RCC 7860 (cell line): ENCODE measurements at regions not wholly inside any gene's neighbourhood (a gene's known extent, or its start where the extent isn't known, plus 50 kb on each side); places are given as distances from the start of the nearest gene placed in this dataset.

ENCODE experiments used
- DNase-seq: peaks from one replicate; pipeline ENCODE4 v3.0.0-alpha.2; 2015; ENCODE audit warnings: low spot score
- FAIRE-seq: peaks from 2 replicates; lab custom pipeline; 2012; peaks lifted over from hg19 to GRCh38; lab: Jason Lieb, UNC

- FAIRE-seq (no peak), DNase-seq (no peak)
These were observed 100.9 kb upstream of the ARHGEF3 start for GRCh38 chr3:56902468-56903160.

DNA sequence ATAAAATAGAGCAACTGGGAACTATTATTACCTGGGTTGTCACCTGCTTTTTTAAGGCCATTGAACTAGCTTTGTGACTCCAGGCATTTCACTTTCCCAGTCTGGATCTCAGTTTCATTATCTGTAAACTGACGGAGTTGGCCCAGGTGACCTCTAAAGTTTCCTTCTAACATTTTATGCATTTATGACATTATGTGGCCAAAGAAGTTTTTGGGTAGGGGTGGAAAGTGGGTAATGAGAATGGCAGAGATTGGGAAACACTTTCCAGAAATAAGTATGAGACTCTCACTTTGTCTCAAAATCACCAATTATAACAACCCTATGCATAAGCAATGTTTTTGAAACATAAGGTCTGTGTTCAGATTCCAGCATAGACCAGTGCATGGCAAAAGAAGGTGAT, 99.1 kb upstream of the ARHGEF3 start:
- FAIRE-seq = no peak
- DNase-seq = no peak

DNA sequence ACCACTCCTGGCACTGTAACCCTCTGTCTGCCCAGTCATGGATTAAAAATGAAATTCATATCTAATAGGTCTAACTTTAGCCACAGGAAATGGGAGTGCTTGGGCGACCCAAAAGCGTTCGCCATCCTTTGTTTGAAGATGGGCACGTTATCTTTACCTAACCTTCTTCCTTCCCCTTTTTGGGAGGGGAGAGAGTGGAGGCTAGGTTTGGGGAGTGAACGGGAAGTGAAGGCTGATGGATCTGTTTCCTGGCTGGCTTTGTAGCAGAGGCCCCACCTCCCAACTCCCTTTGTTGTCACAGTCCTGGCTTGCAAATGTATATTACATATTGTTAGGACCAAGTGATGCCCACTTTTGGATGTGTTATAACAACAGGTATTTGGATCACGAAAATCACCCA, 98.1 kb upstream of the ARHGEF3 start:
- no peak for DNase-seq
- no peak for FAIRE-seq

DNA sequence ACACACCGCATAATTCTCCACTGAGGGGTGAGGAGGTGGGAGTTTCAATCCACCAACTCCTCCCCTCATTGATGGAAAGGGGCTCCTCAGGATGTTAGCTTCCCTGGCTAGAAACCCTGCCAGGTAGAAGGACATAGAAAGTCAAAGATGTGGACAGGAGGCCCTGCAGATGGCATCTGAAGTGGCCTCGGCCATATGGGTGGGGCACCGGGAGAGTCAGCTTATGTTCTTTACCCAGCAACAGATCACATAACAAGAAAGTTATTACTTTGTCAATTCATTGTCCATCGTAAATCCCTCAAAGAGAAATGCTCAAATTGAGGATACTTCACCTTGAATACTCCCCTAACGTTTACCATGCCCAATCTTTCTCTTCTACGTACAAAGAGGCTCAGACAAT, 97.3 kb upstream of the ARHGEF3 start:
- FAIRE-seq = no peak
- no peak for DNase-seq

GRCh38 chr3:56896357-56896756, 94.6 kb upstream of the ARHGEF3 start:
- no peak for FAIRE-seq
- DNase-seq = no peak

- no peak for DNase-seq
- no peak for FAIRE-seq
These were observed 93.2 kb upstream of the ARHGEF3 start for GRCh38 chr3:56894881-56895431.

DNA sequence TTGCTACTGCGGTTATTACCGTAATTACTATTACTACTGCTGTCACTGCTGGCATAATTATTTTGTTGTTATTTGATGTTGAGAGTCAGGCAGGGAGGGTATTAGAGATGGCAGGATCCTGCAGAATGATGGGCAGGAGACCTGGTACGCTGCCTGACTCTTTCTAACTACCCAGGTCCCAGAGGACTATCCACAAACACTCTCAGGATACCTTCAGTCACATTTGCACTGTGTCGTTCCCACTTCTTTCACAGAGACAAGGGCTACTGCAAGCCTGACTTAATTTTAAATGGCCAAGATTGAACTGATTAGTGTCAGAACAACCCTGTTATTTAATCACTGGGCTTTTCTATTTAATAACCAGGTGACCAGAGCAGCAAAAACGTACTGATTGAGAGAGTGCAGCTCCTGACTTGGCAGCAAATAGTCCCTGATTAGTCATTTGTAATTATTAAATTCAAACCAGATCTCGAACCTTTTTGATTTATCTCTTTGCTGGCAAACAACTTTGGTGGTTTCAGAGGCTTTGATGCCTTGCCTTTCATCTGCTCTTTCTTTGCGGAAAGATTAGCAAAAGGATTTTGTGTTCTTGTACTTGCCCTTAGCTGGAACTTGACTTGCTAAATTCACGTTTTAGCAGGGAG, 88.8 kb upstream of the ARHGEF3 start:
- FAIRE-seq (no peak), DNase-seq (no peak)

GRCh38 chr3:56889131-56889530, 87.4 kb upstream of the ARHGEF3 start:
- DNase-seq = no peak
- no peak for FAIRE-seq

DNA sequence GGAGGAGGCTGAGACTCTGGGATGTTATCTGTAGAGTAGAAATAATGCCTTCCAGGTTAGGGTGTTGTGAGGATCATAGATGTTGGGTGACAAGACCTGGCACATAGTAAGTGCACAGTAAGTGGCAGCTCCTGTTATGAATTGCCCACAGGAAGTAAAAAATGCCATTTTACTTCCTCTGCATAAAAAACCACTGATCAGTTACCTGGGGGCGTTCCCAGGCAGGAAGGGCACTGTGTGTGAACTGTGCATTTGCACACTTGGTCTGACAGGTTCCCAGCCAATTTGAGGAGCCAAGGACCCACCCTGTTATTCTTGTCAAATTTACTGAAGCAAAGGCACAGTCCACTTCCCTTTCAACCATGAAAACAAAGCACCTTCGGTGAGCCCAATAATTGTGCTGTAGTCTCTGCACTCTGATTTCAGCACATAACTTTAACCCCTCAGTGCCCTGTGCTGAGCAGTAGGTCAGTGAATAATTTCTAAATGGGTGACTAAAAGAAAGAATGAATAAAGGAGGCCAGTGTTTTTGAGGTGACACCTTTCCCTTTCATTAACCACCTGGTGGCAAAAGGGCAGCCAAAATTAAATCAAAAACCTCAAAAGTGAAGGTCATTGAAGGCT, 85.8 kb upstream of the ARHGEF3 start:
- FAIRE-seq (no peak), DNase-seq (no peak)

DNA sequence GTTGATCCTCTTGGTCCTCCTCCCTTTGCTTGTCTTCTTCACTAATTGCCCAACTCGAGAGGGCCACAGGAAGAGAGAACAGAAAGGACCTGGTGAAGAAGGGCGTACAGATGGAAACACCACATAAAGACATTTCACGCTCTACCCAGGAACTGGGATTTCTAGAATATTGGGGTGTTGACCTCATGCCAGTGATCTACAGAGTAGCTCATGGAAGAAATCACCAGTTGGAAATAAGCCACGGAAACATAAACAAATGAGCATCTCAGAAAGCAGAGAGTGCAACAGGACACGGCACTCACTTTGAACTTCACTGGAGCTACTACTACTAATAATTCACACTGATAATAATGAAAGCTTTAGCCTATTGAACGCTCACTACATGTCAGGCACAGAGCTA, 84.6 kb upstream of the ARHGEF3 start:
- FAIRE-seq (no peak), DNase-seq (no peak)

DNA sequence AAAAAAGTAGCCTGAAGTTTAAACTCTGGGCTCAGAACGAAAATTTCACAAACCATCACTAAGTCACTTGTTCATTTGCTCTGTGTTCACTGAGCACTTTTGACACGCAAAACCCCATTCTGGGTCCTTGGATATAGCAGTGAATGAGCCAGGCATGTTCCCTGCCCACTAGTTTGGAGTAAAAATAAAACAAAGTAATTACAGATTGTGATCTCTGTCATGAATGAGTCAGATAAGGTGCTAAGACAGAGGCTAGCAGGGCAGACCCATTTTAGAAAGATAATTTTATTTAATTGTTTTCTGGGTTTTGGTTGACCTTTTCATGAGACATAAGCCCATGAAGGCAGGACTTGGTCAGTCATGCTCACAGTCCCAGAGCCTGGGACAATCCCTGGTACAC, 84.1 kb upstream of the ARHGEF3 start:
- DNase-seq (no peak), FAIRE-seq (no peak)

- FAIRE-seq (no peak), DNase-seq (no peak)
These were observed 83.7 kb upstream of the ARHGEF3 start for GRCh38 chr3:56885453-56885852.

DNA sequence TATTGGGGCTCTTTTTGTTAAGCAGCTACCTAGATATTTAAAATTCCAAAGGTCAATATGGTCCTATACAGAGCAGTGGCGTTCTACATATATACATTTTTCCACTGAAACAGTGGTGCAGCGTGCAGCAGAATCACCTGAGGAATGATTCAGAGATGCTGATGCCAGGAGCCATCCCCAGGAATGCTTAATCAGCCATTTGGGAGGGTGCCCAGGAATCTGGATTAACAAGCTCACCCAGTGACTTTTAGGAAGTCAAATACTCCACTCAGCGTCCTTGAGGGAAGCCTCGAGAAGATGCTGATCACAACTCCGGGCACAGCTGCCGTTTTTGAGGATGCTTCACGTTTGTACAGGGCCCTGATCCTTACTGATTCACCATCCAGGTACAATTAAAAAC, 82.6 kb upstream of the ARHGEF3 start:
- no peak for DNase-seq
- FAIRE-seq = no peak

DNA sequence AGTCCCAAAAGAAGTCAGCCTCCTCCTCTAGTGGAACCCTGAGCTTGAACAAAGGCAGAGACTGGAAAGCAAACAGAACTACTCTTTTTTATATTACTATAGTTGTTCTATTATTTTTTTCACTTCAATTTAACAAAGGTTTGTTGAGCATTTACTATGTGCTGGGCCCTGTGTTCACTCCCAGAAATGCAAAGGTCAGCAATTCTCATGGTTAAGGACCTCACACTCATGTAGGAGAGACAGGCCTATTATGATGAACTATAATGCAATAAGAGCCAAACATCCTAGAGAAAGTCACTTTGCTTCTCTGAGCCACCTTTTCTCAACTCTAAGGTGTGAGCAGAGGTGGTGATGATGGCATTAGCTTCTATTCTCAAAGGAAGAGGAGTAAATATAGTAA, 82.1 kb upstream of the ARHGEF3 start:
- FAIRE-seq (no peak), DNase-seq (no peak)

DNA sequence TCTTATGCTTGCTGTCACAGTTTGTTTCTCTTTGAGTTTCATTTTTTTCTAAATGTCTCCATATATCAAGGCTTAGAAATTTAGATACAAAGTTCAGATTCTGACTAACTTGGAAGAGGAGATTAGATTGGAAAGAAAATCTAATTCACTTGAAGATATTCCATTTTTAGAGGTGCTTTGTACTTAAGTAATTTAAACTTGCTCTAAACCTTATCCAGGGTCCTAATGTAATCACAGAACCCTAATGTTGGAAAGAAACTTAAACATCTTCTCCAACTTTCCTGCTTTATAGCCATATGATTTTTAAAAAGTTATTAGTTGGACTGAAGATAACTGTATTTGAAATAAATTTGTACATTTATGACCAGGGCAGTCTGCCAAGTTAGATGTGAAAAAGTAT, 81.1 kb upstream of the ARHGEF3 start:
- DNase-seq = no peak
- no peak for FAIRE-seq

- no peak for DNase-seq
- no peak for FAIRE-seq
These were observed 80.1 kb upstream of the ARHGEF3 start for GRCh38 chr3:56881841-56882240.

DNA sequence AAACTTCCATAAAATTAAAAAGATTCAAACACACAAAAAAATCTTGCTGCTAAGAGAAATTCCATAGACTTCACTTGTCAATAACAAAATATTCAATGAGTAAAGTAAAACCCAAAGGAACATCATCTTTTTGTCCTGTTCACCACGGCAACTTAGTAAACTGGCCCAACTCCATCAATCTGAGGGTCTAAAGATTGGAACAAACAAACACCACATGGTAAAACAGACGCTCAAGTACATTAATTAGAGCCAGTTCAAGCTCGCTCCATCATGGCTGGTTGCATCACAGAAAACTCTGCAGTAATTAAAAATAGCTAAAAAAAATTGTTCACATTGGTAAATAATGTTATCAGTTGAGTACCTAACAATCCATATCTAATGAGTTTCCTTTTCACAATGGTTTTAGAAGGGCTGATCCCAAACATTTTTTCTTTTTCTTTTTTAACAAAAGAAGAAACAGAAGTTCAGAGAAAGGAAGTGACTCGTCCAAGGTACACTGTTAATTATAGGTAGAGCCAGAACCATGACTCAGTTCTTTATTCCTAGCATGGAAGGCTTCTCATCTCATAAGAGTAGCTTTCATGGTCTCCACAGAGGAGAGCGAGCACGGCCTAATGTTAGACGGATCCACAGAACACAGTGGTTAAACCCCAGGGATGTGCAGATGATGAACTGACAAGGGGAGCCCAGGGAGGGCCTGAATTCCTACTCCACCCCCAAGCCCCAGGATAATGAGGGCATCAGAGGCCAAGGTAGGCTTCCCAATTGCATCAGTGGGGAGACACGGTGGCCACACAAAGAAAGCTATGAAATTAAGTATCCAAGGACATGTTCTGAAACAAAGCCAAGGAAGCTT, 79.2 kb upstream of the ARHGEF3 start:
- DNase-seq = peak; percentile 28
- peak; percentile 52 for FAIRE-seq

DNA sequence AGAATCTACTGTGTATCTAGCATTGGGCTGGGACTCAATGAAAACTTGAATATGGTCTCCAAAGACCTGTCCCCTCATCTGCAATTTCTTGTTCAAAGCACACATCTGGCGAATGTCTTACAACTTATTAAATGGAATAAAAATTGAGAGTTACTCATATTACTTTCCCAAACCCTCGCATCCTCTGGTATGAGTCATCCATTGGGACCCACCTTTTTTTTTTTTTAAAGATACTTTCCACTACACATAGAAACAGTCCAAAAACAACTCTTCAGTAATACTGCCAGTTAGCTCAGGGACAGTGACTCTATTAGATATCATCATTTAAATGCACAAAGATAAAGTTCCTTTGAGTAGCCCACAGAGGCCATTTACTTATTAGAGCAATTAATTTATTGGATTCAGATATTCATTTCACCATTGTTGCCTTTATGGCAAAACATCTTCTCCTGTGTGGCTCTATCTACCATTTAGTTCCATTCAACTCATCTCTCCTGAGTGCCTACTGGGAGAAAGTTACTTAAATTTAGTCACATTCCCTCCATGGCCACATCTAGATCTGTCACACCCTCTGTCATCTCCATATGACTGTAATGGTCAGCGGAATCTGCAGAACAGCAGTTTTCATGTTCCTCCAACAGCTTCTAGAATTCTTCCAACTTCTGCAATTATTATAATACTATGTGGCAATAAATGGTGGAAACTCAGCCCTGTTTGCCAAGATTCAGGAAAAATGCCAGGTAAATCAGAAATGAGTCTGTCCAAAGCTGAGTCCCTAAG, 77.9 kb upstream of the ARHGEF3 start:
- DNase-seq = no peak
- no peak for FAIRE-seq

DNA sequence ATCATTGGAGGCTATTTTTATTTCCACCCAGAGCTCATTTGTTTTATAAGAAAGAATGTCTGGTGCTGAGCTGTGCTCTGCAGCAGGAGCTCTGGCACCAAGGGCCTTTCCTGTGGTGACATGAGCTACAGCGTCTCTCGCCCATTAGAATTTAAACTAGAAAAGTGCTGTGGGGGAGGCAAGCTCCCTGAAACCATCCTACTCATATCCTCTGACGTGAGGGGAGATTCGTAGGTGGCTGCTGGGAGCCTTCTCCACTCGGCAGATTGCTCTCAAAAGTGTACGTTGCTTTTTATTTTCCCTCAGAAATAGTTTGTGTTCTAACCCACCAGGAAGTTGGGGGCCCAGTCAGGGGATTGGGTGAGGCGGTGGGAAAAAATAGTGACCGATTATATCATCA, 76.3 kb upstream of the ARHGEF3 start:
- FAIRE-seq (no peak), DNase-seq (no peak)

- FAIRE-seq = no peak
- no peak for DNase-seq
These were observed 75.2 kb upstream of the ARHGEF3 start for GRCh38 chr3:56876916-56877315.
